B cell (primary cell): ENCODE measurements at regions not wholly inside any gene's neighbourhood (a gene's known extent, or its start where the extent isn't known, plus 50 kb on each side); places are given as distances from the start of the nearest gene placed in this dataset.

ENCODE experiments used
- ATAC-seq: fragments of 200-7000 bp; cut with Tn5 transposase; one replicate; pipeline ENCODE4 v1.10.0; 2021; ENCODE audit warnings: low read depth, mild to moderate bottlenecking, moderate number of reproducible peaks, moderate library complexity
- CTCF ChIA-PET: fragments of 350-600 bp; sonication (Branson Sonifier 250); formaldehyde crosslinking; loops from one replicate; lab custom pipeline; 2021; ENCODE audit warnings: antibody characterized with exemption, inconsistent platforms; lab: Charles Lee
- POLR2A ChIA-PET: fragments of 350-600 bp; sonication (Branson Sonifier 250); formaldehyde crosslinking; loops from one replicate; lab custom pipeline; 2021; ENCODE audit warnings: antibody characterized with exemption; lab: Charles Lee
- DNase-seq: peaks from one replicate; pipeline ENCODE4 v3.0.0; 2013
- H2AFZ ChIP-seq: 2 replicates; pipeline ENCODE4 v1.6.1; 2012; ENCODE audit warnings: mild to moderate bottlenecking, low read depth, low read length; ENCODE audit not compliant: insufficient read depth, poor library complexity, severe bottlenecking
- H3K27ac ChIP-seq, 2 donors: 1 replicate in 1 of 2; 2 replicates in 1 of 2; pipeline ENCODE4 v1.5.1; 2012 to 2013; ENCODE audit warnings: low read length in 2 of 2, mild to moderate bottlenecking in 2 of 2, moderate library complexity in 1 of 2
- H3K27me3 ChIP-seq, 4 experiments: fragments of 200-600 bp in 1 of 4; sonication (generic) in 1 of 4; replicated peaks in 1 of 4; 1 replicate in 2 of 4; 2 replicates in 2 of 4; pipeline versions ENCODE4 v1.6.1 to v1.7.0; 2013 to 2016; ENCODE audit warnings: low read length in 3 of 4, mild to moderate bottlenecking in 2 of 4, mixed read lengths in 1 of 4, moderate library complexity in 1 of 4; ENCODE audit not compliant: insufficient read depth in 4 of 4, control insufficient read depth in 3 of 4; ENCODE audit errors: control extremely low read depth in 1 of 4
- H3K36me3 ChIP-seq, 2 experiments: replicated peaks in 1 of 2; 1 replicate in 1 of 2; 2 replicates in 1 of 2; pipeline versions ENCODE4 v1.6.1 to v1.7.1; 2013; ENCODE audit warnings: low read length in 1 of 2; ENCODE audit not compliant: insufficient read depth in 2 of 2, control insufficient read depth in 1 of 2; ENCODE audit errors: control extremely low read depth in 1 of 2, extremely low read depth in 1 of 2
- H3K4me1 ChIP-seq, 2 donors: fragments of 200-600 bp in 1 of 2; sonication (generic) in 1 of 2; 1 replicate in 1 of 2; 2 replicates in 1 of 2; pipeline versions ENCODE4 v1.5.1 to v1.6.1; 2013 to 2017; ENCODE audit warnings: low read length in 2 of 2; ENCODE audit not compliant: control insufficient read depth in 2 of 2, insufficient read depth in 2 of 2
- H3K4me2 ChIP-seq: replicated peaks from 2 replicates; pipeline ENCODE3; 2012; ENCODE audit warnings: mild to moderate bottlenecking, low read depth, low read length; ENCODE audit not compliant: poor library complexity, severe bottlenecking
- H3K4me3 ChIP-seq, 5 experiments: fragments of 200-600 bp in 1 of 5; sonication (generic) in 1 of 5; 1 replicate in 3 of 5; 2 replicates in 2 of 5; pipeline versions ENCODE4 v1.5.1 to v1.7.0; 2011 to 2016; ENCODE audit warnings: low read length in 4 of 5, mild to moderate bottlenecking in 4 of 5, low read depth in 2 of 5, control low read depth in 1 of 5, moderate library complexity in 1 of 5; ENCODE audit not compliant: insufficient read depth in 1 of 5; ENCODE audit errors: control extremely low read depth in 1 of 5, extremely low read depth in 1 of 5
- H3K79me2 ChIP-seq: fragments of 200-600 bp; sonication (generic); one replicate; pipeline ENCODE4 v1.6.0; 2016; ENCODE audit warnings: low read length; ENCODE audit not compliant: control insufficient read depth, insufficient read depth
- H3K9ac ChIP-seq: fragments of 200-600 bp; sonication (generic); 2 replicates; pipeline ENCODE4 v1.6.1; 2017; ENCODE audit warnings: mild to moderate bottlenecking, low read length, moderate library complexity
- H3K9me3 ChIP-seq, 3 donors: one replicate each; pipeline versions ENCODE4 v1.6.1 to v1.7.1; 2013; ENCODE audit warnings: low read length in 2 of 3; ENCODE audit not compliant: control insufficient read depth in 2 of 3, insufficient read depth in 1 of 3; ENCODE audit errors: control extremely low read depth in 1 of 3
- H4K20me1 ChIP-seq: 2 replicates; pipeline ENCODE4 v1.6.0; 2012; ENCODE audit warnings: mild to moderate bottlenecking, low read length; ENCODE audit not compliant: insufficient read depth, control insufficient read depth, poor library complexity, severe bottlenecking
- H3K27ac Mint-ChIP-seq: one replicate; pipeline ENCODE4 v1.8.0; 2021; ENCODE audit warnings: mixed read lengths
- H3K27me3 Mint-ChIP-seq: one replicate; pipeline ENCODE4 v1.8.0; 2021; ENCODE audit warnings: mixed read lengths
- H3K4me1 Mint-ChIP-seq: one replicate; pipeline ENCODE4 v1.8.0; 2021; ENCODE audit warnings: mixed read lengths
- H3K4me3 Mint-ChIP-seq: one replicate; pipeline ENCODE4 v1.8.0; 2021; ENCODE audit warnings: mixed read lengths
- H3K9me3 Mint-ChIP-seq: one replicate; pipeline ENCODE4 v1.8.0; 2022; ENCODE audit warnings: mixed read lengths; ENCODE audit not compliant: insufficient read depth
- EZH2 ChIP-seq: IDR thresholded peaks from 2 replicates; pipeline ENCODE4 v1.6.1; 2012; ENCODE audit warnings: borderline replicate concordance, low read depth, mild to moderate bottlenecking, moderate library complexity, low read length; ENCODE audit not compliant: insufficient read depth, poor library complexity, severe bottlenecking
- WGBS: methylation state at CpG from one replicate; pipeline ENCODE4 v1.1.5; 2013; ENCODE audit warnings: missing lambda C conversion rate; ENCODE audit not compliant: insufficient coverage; 5-methylcytosine and 5-hydroxymethylcytosine counted together
- intact Hi-C: fragments of 100-400 bp; cut with micrococcal nuclease; formaldehyde crosslinking; loops from one replicate; pipeline ENCODE4 v1.10.0; 2022
- TF ChIP-seq, protein P1 (sequence below): fragments of 200-600 bp; IDR thresholded peaks from one replicate; pipeline ENCODE4 v1.8.0; 2022; ENCODE audit warnings: antibody characterized with exemption, mild to moderate bottlenecking

DNA sequence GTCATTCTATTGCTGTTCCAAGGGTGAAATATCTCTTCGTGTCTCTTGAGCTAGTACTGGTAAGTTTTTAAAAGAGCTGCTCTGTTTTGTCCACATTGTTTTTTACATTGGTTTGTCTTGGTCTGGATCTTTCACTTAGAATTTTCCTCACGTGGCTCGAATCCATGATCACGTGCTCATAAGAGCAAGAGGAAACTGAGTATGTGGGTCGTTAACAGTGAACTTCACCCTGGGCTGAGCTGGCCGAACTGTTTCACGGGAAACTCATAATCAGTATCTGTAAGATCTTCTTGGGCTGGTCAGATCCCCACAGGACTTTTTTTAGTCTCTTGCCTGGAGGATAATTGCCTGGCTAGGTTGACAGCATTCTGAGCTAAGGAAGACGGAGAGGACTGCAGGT lies 77.8 kb upstream of the HELT start:
- Mint-ChIP-seq H3K4me3 (no peak overlapping the region), H3K27ac (no peak overlapping the region), H3K27me3 (peaks cover 8% of the 10 kb centered on the region), H3K9me3 (no peaks in the 10 kb centered on the region), H3K4me1 (no peaks in the 10 kb centered on the region)
- ATAC-seq (no peak), DNase-seq (no peak)
- Histone ChIP-seq H3K9ac (no peak overlapping the region), H3K9me3 (no peaks in the 10 kb centered on the region), H4K20me1 (no peaks in the 10 kb centered on the region), H3K4me3 (no peak overlapping the region), H3K36me3 (no peaks in the 10 kb centered on the region), H3K27me3 (peaks cover 0 to 6% (median 0%) of the 10 kb centered on the region in 4 experiments), H3K4me2 (no peak overlapping the region), H3K4me1 (no peaks in the 10 kb centered on the region), H2AFZ (no peak overlapping the region), H3K27ac (no peak overlapping the region), H3K79me2 (no peaks in the 10 kb centered on the region)
- WGBS, result 96% methylated on average over 4 of the region's 8 CpGs
- POLR2A ChIA-PET, result interaction anchor here (0.7 kb wide), 1 partner anchor 593 kb away, joined by 6 read pairs; no protein-coding TSS in a partner anchor
- intact Hi-C loops, result no loop called here
- TF ChIP-seq EZH2, result no peak
- TF ChIP-seq, protein P1, sequence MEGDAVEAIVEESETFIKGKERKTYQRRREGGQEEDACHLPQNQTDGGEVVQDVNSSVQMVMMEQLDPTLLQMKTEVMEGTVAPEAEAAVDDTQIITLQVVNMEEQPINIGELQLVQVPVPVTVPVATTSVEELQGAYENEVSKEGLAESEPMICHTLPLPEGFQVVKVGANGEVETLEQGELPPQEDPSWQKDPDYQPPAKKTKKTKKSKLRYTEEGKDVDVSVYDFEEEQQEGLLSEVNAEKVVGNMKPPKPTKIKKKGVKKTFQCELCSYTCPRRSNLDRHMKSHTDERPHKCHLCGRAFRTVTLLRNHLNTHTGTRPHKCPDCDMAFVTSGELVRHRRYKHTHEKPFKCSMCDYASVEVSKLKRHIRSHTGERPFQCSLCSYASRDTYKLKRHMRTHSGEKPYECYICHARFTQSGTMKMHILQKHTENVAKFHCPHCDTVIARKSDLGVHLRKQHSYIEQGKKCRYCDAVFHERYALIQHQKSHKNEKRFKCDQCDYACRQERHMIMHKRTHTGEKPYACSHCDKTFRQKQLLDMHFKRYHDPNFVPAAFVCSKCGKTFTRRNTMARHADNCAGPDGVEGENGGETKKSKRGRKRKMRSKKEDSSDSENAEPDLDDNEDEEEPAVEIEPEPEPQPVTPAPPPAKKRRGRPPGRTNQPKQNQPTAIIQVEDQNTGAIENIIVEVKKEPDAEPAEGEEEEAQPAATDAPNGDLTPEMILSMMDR, result no peak
- CTCF ChIA-PET, result no interaction called here

DNA sequence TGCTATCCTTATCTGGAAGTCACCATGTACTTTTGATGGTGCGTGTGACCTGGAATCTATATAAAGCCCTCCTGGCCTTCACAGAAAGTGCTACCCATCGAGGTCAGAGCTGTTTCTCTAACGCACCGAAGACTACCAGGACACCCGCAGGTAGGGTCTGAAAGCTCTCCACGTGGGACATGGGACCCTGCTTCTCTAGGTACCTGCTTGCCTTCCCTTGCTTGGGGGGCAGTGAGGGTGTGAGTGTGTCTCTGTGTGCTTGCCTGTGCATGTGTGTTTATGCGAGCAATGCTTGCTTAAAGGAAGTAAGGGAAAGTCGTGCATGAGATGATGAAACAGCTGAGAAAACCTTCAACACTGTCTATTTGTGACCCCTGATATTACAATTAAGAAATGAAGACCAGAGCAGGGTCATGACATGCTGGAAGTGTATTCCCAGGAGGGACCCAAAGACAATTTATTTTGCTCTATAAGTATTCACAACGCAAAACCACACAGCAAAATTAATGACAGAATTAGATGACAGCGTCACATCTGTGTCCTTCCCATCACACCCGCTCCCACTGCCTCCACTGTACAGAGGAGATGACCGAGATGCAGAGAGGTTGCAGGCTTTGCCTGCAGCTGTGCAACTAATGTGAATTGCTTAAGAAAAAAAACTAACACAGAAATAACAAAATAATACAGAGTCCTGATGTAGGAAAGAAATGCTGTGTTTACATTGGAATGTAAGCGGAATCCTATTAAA lies 76.4 kb upstream of the HELT start:
- no peaks in the 10 kb centered on the region for H3K27me3 ChIP-seq
- WGBS, result 88% methylated on average over 9 of the region's 13 CpGs
- no peak for ATAC-seq

More for the DNA sequence above, 76.4 kb upstream of the HELT start:
- Mint-ChIP-seq H3K4me1 (no peaks in the 10 kb centered on the region), H3K27me3 (peaks cover 10% of the 10 kb centered on the region), H3K27ac (no peak overlapping the region), H3K4me3 (no peak overlapping the region), H3K9me3 (no peaks in the 10 kb centered on the region)
- Histone ChIP-seq H3K4me2 (no peak overlapping the region), H3K4me1 (no peaks in the 10 kb centered on the region), H3K9ac (no peak overlapping the region), H3K36me3 (no peaks in the 10 kb centered on the region), H2AFZ (no peak overlapping the region), H3K9me3 (no peaks in the 10 kb centered on the region), H3K79me2 (no peaks in the 10 kb centered on the region), H3K4me3 (no peak overlapping the region), H4K20me1 (no peaks in the 10 kb centered on the region), H3K27ac (no peak overlapping the region)
- TF ChIP-seq, protein P1, result no peak
- no peak for TF ChIP-seq EZH2
- POLR2A ChIA-PET, result no interaction called here
- CTCF ChIA-PET, result no interaction called here
- no peak for DNase-seq
- intact Hi-C loops, result no loop called here
